Testis (tissue), 2 donors: ENCODE measurements at regions not wholly inside any gene's neighbourhood (a gene's known extent, or its start where the extent isn't known, plus 50 kb on each side); places are given as distances from the start of the nearest gene placed in this dataset.

Experiments used
- DNase-seq: peaks from one replicate; pipeline ENCODE4 v3.0.0-alpha.2; 2019
- H3K27ac ChIP-seq, 2 donors: fragments of 200-600 bp; sonication (generic); one replicate each; pipeline ENCODE4 v1.5.1; 2019
- H3K27me3 ChIP-seq: fragments of 200-600 bp; sonication (generic); one replicate; pipeline ENCODE4 v1.5.1; 2019
- H3K36me3 ChIP-seq: fragments of 200-600 bp; sonication (generic); one replicate; pipeline ENCODE4 v1.5.1; 2017; ENCODE audit warnings: low read depth; ENCODE audit errors: missing control alignments
- H3K4me1 ChIP-seq: fragments of 200-600 bp; sonication (generic); one replicate; pipeline ENCODE4 v1.5.1; 2019
- H3K4me3 ChIP-seq, 2 donors: fragments of 200-600 bp; sonication (generic); one replicate each; pipeline ENCODE4 v1.5.1; 2017 to 2019
- H3K9me3 ChIP-seq: fragments of 200-600 bp; sonication (generic); one replicate; pipeline ENCODE4 v1.5.1; 2017
- POLR2A ChIP-seq: fragments of 450-650 bp; IDR thresholded peaks from one replicate; pipeline ENCODE4 v1.6.1; 2017; ENCODE audit warnings: antibody characterized with exemption, mild to moderate bottlenecking, moderate library complexity
- WGBS, 2 donors: methylation state at CpG; one replicate each; pipeline ENCODE4 v1.1.5; 2018; 5-methylcytosine and 5-hydroxymethylcytosine counted together
- intact Hi-C: fragments of 100-400 bp; cut with DNase I; formaldehyde crosslinking; loops from one replicate; pipeline ENCODE4 v1.15.1; 2023; ENCODE audit warnings: low total_unique reads
- TF ChIP-seq, protein P1 (sequence below), 3 experiments: fragments of 450-650 bp in 2 of 3; fragments of 200-600 bp in 1 of 3; sonication (generic) in 1 of 3; IDR thresholded peaks; one replicate each; pipeline ENCODE4 v1.5.1; 2016 to 2019; ENCODE audit warnings: antibody characterized with exemption in 3 of 3, mild to moderate bottlenecking in 2 of 3, moderate library complexity in 1 of 3

GRCh38 chr13:26475176-26476110, 82.0 kb upstream of the WASF3 start:
- H3K27me3 ChIP-seq = no peaks in the 10 kb centered on the region
- 51 to 61% methylated on average over 14 to 15 of the region's 15 CpGs for WGBS, 2 donors
- peak overlapping the region in 1 of 2 donors; percentile 17 for H3K4me3 ChIP-seq
- TF ChIP-seq, protein P1, sequence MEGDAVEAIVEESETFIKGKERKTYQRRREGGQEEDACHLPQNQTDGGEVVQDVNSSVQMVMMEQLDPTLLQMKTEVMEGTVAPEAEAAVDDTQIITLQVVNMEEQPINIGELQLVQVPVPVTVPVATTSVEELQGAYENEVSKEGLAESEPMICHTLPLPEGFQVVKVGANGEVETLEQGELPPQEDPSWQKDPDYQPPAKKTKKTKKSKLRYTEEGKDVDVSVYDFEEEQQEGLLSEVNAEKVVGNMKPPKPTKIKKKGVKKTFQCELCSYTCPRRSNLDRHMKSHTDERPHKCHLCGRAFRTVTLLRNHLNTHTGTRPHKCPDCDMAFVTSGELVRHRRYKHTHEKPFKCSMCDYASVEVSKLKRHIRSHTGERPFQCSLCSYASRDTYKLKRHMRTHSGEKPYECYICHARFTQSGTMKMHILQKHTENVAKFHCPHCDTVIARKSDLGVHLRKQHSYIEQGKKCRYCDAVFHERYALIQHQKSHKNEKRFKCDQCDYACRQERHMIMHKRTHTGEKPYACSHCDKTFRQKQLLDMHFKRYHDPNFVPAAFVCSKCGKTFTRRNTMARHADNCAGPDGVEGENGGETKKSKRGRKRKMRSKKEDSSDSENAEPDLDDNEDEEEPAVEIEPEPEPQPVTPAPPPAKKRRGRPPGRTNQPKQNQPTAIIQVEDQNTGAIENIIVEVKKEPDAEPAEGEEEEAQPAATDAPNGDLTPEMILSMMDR (IDR thresholded peaks at IDR 0.05) = no peak
- no peak for TF ChIP-seq POLR2A
- intact Hi-C loops = no loop called here
- no peak for DNase-seq
- H3K9me3 ChIP-seq = no peaks in the 10 kb centered on the region
- H3K27ac ChIP-seq = no peak overlapping the region
- no peaks in the 10 kb centered on the region for H3K36me3 ChIP-seq
- peaks cover 9% of the 10 kb centered on the region for H3K4me1 ChIP-seq

GRCh38 chr13:26476111-26476781, 81.2 kb upstream of the WASF3 start:
- Histone ChIP-seq H3K36me3 (no peaks in the 10 kb centered on the region), H3K4me3 (peak overlapping the region in 1 of 2 donors; percentile 17), H3K27ac (no peak overlapping the region), H3K9me3 (no peaks in the 10 kb centered on the region), H3K27me3 (no peaks in the 10 kb centered on the region), H3K4me1 (peaks cover 9% of the 10 kb centered on the region)
- 2 to 4% methylated on average over 10 to 20 of the region's 20 CpGs for WGBS, 2 donors
- intact Hi-C loops = no loop called here
- no peak for TF ChIP-seq POLR2A
- TF ChIP-seq, protein P1 (IDR thresholded peaks at IDR 0.05) = no peak
- DNase-seq = peak; percentile 52

- intact Hi-C loops = no loop called here
- 13 to 24% methylated on average over 3 of the region's 3 CpGs for WGBS, 2 donors
Observed at GRCh38 chr13:26476782-26477142, 80.7 kb upstream of the WASF3 start.

DNA sequence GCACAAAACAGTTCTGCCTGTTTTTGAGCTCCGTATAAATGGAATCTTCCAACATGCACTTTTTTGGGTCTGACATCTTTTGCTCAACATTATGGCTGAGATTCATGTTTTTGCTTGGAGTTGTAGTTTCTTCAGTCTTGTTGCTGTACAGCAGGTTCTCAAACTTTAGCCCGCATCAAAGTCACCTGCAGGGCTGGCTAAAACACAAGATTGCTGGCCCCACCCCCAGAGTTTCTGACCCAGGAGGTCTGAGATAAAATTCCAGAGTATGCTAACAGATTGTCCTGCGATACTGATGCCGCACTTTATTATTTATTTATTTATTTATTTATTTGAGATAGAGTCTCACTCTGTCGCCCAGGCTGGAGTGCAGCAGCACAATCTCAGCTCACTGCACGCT, 79.8 kb upstream of the WASF3 start:
- DNase-seq = no peak
- H3K9me3 ChIP-seq = no peaks in the 10 kb centered on the region
- WGBS, 2 donors = 77 to 88% methylated on average over 5 to 6 of the region's 6 CpGs
- H3K4me3 ChIP-seq = no peak overlapping the region
- intact Hi-C loops = no loop called here
- TF ChIP-seq POLR2A = no peak
- TF ChIP-seq, protein P1 (IDR thresholded peaks at IDR 0.05) = no peak
- H3K36me3 ChIP-seq = no peaks in the 10 kb centered on the region
- H3K27me3 ChIP-seq = no peaks in the 10 kb centered on the region
- peaks cover 9% of the 10 kb centered on the region for H3K4me1 ChIP-seq
- H3K27ac ChIP-seq = no peak overlapping the region

More at GRCh38 chr13:26476782-26477142, 80.7 kb upstream of the WASF3 start:
- no peak for TF ChIP-seq POLR2A
- TF ChIP-seq, protein P1 (IDR thresholded peaks at IDR 0.05) = no peak
- DNase-seq = no peak
- peaks cover 9% of the 10 kb centered on the region for H3K4me1 ChIP-seq
- no peaks in the 10 kb centered on the region for H3K27me3 ChIP-seq
- peak overlapping the region in 1 of 2 donors; percentile 17 for H3K4me3 ChIP-seq
- no peaks in the 10 kb centered on the region for H3K36me3 ChIP-seq
- H3K27ac ChIP-seq = no peak overlapping the region
- H3K9me3 ChIP-seq = no peaks in the 10 kb centered on the region
